Lung microvascular endothelial cell (primary cell): ENCODE measurements at regions not wholly inside any gene's neighbourhood (a gene's known extent, or its start where the extent isn't known, plus 50 kb on each side); places are given as distances from the start of the nearest gene placed in this dataset.
"Not testable (repeated sequence)": the region's sequence is repeated elsewhere in the genome, so short reads cannot be mapped to it uniquely, and the experiment has no call there.

ENCODE experiments used
- DNase-seq, 2 donors: peaks; one replicate each; pipeline versions ENCODE4 v3.0.0 to v3.0.0-alpha.2; 2010; ENCODE audit warnings: low read depth in 2 of 2

GRCh38 chr15:30470601-30471365 is 56.7 kb upstream of the GOLGA8R start:
- not testable (repeated sequence) for DNase-seq

GRCh38 chr15:30471366-30471749 is 57.3 kb upstream of the GOLGA8R start:
- not testable (repeated sequence) for DNase-seq

GRCh38 chr15:30471817-30472551 is 57.9 kb upstream of the GOLGA8R start:
- DNase-seq = not testable (repeated sequence)

- DNase-seq = peak in 1 of 2 donors; percentile 72
These were observed 67.0 kb upstream of the GOLGA8Q start for GRCh38 chr15:30484887-30485286.

- DNase-seq = not testable (repeated sequence)
These were observed 62.6 kb upstream of the GOLGA8Q start for GRCh38 chr15:30489237-30489636.

GRCh38 chr15:30490334-30490733 is 61.5 kb upstream of the GOLGA8Q start:
- DNase-seq = not testable (repeated sequence)

GRCh38 chr15:30493947-30494346 is 57.9 kb upstream of the GOLGA8Q start:
- DNase-seq = not testable (repeated sequence)

GRCh38 chr15:30497275-30497674 is 54.6 kb upstream of the GOLGA8Q start:
- DNase-seq = not testable (repeated sequence)

- not testable (repeated sequence) for DNase-seq
These were observed 52.6 kb upstream of the GOLGA8Q start for GRCh38 chr15:30499233-30499632.

- not testable (repeated sequence) for DNase-seq
These were observed 51.3 kb upstream of the GOLGA8Q start for GRCh38 chr15:30500511-30500910.
